SK-N-SH (cell line): ENCODE measurements at regions not wholly inside any gene's neighbourhood (a gene's known extent, or its start where the extent isn't known, plus 50 kb on each side); places are given as distances from the start of the nearest gene placed in this dataset.
A peak's percentile ranks its signal among the peaks of the same experiment; 100 is the strongest.

Source experiments
- CTCF ChIA-PET: fragments of 300-600, 350-600 bp; formaldehyde crosslinking; extraction: SDS; loops from one replicate; lab custom pipeline; 2021; lab: Yijun Ruan, JAX
- POLR2A ChIA-PET: fragments of 350-600 bp; sonication (Branson Sonifier 250); formaldehyde crosslinking; extraction: SDS; loops from one replicate; lab custom pipeline; 2020; ENCODE audit warnings: antibody characterized with exemption, inconsistent platforms; lab: Yijun Ruan, JAX
- DNase-seq: peaks from one replicate; pipeline ENCODE4 v3.0.0; 2012
- H2AFZ ChIP-seq: fragments of 200-600 bp; sonication (generic); 2 replicates; pipeline ENCODE4 v1.8.1; 2016; ENCODE audit warnings: antibody characterized with exemption, mild to moderate bottlenecking, low read depth
- H3F3A ChIP-seq: fragments of 200-600 bp; sonication (generic); replicated peaks from 2 replicates; pipeline ENCODE3; 2016; ENCODE audit warnings: antibody characterized with exemption, mild to moderate bottlenecking; ENCODE audit not compliant: insufficient read depth
- H3K27ac ChIP-seq, 2 experiments: fragments of 200-500 bp in 1 of 2; fragments of 200-600 bp in 1 of 2; sonication (Bioruptor generic) in 1 of 2; sonication (generic), shearing (Covaris generic) in 1 of 2; 2 replicates each; pipeline versions ENCODE4 v1.5.1 to v1.6.1; 2014 to 2016; ENCODE audit warnings: low read depth in 2 of 2, inconsistent platforms in 1 of 2, low read length in 1 of 2, mild to moderate bottlenecking in 1 of 2, mixed read lengths in 1 of 2
- H3K27me3 ChIP-seq: fragments of 200-600 bp; sonication (generic), shearing (Covaris generic); 2 replicates; pipeline ENCODE4 v1.6.1; 2016; ENCODE audit warnings: mixed run types; ENCODE audit not compliant: insufficient read depth
- H3K36me3 ChIP-seq, 2 experiments: fragments of 200-500 bp in 1 of 2; fragments of 200-600 bp in 1 of 2; sonication (Bioruptor generic) in 1 of 2; sonication (generic) in 1 of 2; replicated peaks in 1 of 2; 2 replicates each; pipeline versions ENCODE3 to v1.5.1; 2014 to 2016; ENCODE audit warnings: low read length in 1 of 2, mild to moderate bottlenecking in 1 of 2; ENCODE audit not compliant: insufficient read depth in 2 of 2, control insufficient read depth in 1 of 2
- H3K4me1 ChIP-seq, 2 experiments: fragments of 200-500 bp in 1 of 2; fragments of 200-600 bp in 1 of 2; sonication (Bioruptor generic) in 1 of 2; sonication (generic), shearing (Covaris generic) in 1 of 2; 2 replicates each; pipeline versions ENCODE4 v1.5.1 to v1.6.1; 2014 to 2016; ENCODE audit warnings: low read depth in 1 of 2, low read length in 1 of 2, mixed run types in 1 of 2; ENCODE audit not compliant: insufficient read depth in 2 of 2, control insufficient read depth in 1 of 2
- H3K4me2 ChIP-seq: fragments of 200-600 bp; sonication (generic), shearing (Covaris generic); 2 replicates; pipeline ENCODE4 v1.6.1; 2017; ENCODE audit warnings: mixed run types
- H3K4me3 ChIP-seq, 2 experiments: fragments of 200-500 bp in 1 of 2; fragments of 200-600 bp in 1 of 2; sonication (Bioruptor generic) in 1 of 2; sonication (generic), shearing (Covaris generic) in 1 of 2; 2 replicates each; pipeline versions ENCODE4 v1.5.1 to v1.8.1; 2014 to 2016; ENCODE audit warnings: low read depth in 2 of 2, inconsistent platforms in 1 of 2, low read length in 1 of 2, mild to moderate bottlenecking in 1 of 2, mixed read lengths in 1 of 2, moderate library complexity in 1 of 2
- H3K79me2 ChIP-seq: fragments of 200-600 bp; sonication (generic); 2 replicates; pipeline ENCODE4 v1.8.1; 2017; ENCODE audit warnings: mild to moderate bottlenecking; ENCODE audit not compliant: insufficient read depth
- H3K9ac ChIP-seq: fragments of 200-600 bp; sonication (generic); 2 replicates; pipeline ENCODE4 v1.6.1; 2017; ENCODE audit warnings: mixed run types
- H3K9me2 ChIP-seq: fragments of 200-600 bp; sonication (generic); 2 replicates; pipeline ENCODE4 v1.6.1; 2017; ENCODE audit warnings: mixed run types
- H3K9me3 ChIP-seq: fragments of 200-600 bp; sonication (generic); 2 replicates; pipeline ENCODE4 v1.6.1; 2017; ENCODE audit warnings: mixed run types, mild to moderate bottlenecking, moderate library complexity
- H4K20me1 ChIP-seq: fragments of 200-600 bp; sonication (generic); 2 replicates; pipeline ENCODE4 v1.6.1; 2017; ENCODE audit warnings: mild to moderate bottlenecking, mixed run types; ENCODE audit not compliant: insufficient read depth
- EP300 ChIP-seq, 2 experiments: IDR thresholded peaks; 2 replicates each; pipeline versions ENCODE4 v1.4.0 to v1.6.1; 2012; ENCODE audit warnings: borderline replicate concordance in 1 of 2, low read depth in 1 of 2, low read length in 1 of 2
- GABPA ChIP-seq: IDR thresholded peaks from 2 replicates; pipeline ENCODE4 v1.4.0; 2012; ENCODE audit warnings: low read depth, mild to moderate bottlenecking
- JUND ChIP-seq: IDR thresholded peaks from 2 replicates; pipeline ENCODE4 v1.4.0; 2012
- NFIC ChIP-seq: IDR thresholded peaks from 2 replicates; pipeline ENCODE4 v1.4.0; 2012; ENCODE audit warnings: borderline replicate concordance
- NRF1 ChIP-seq: IDR thresholded peaks from 2 replicates; pipeline ENCODE4 v1.6.1; 2012; ENCODE audit warnings: low read depth, mild to moderate bottlenecking, low read length
- POLR2AphosphoS5 ChIP-seq: IDR thresholded peaks from 2 replicates; pipeline ENCODE4 v1.6.1; 2012; ENCODE audit warnings: low read depth, low read length
- RAD21 ChIP-seq: IDR thresholded peaks from 2 replicates; pipeline ENCODE4 v1.6.1; 2012; ENCODE audit warnings: mild to moderate bottlenecking, low read length
- RCOR1 ChIP-seq: fragments of 150-350 bp; IDR thresholded peaks from 2 replicates; pipeline ENCODE4 v1.6.1; 2017; ENCODE audit warnings: antibody characterized with exemption, low read length
- RFX5 ChIP-seq: IDR thresholded peaks from 2 replicates; pipeline ENCODE4 v1.6.1; 2012; ENCODE audit warnings: mild to moderate bottlenecking, improper control_type of control experiment, low read length
- RXRA ChIP-seq: IDR thresholded peaks from 2 replicates; pipeline ENCODE4 v1.4.0; 2012; ENCODE audit warnings: low read depth, mild to moderate bottlenecking, borderline replicate concordance
- SIN3A ChIP-seq: IDR thresholded peaks from 2 replicates; pipeline ENCODE4 v1.6.1; 2012; ENCODE audit warnings: low read depth, mild to moderate bottlenecking, low read length, moderate library complexity, borderline replicate concordance
- TAF1 ChIP-seq: IDR thresholded peaks from 2 replicates; pipeline ENCODE4 v1.6.1; 2012; ENCODE audit warnings: low read depth, mild to moderate bottlenecking, low read length, moderate library complexity, borderline replicate concordance
- YY1 ChIP-seq: IDR thresholded peaks from 2 replicates; pipeline ENCODE4 v1.4.0; 2012; ENCODE audit warnings: low read depth, mild to moderate bottlenecking
- WGBS: methylation state at CpG from one replicate; pipeline ENCODE4 v1.1.6; 2017; ENCODE audit warnings: low lambda C conversion rate; 5-methylcytosine and 5-hydroxymethylcytosine counted together
- TF ChIP-seq, protein P1 (sequence below): IDR thresholded peaks from 2 replicates; pipeline ENCODE4 v1.6.1; 2012; ENCODE audit warnings: mild to moderate bottlenecking, low read depth, low read length, moderate library complexity
- TF ChIP-seq, protein P2 (sequence below): fragments of 150-350 bp; IDR thresholded peaks from 2 replicates; pipeline ENCODE4 v1.6.1; 2017; ENCODE audit warnings: antibody characterized with exemption, low read length, low read depth, borderline replicate concordance
- TF ChIP-seq, protein P3 (sequence below): IDR thresholded peaks from 2 replicates; pipeline ENCODE4 v1.4.0; 2012; ENCODE audit warnings: low read depth

GRCh38 chr7:8991159-8991558 lies 557.8 kb downstream of the NXPH1 start:
- Histone ChIP-seq H3K36me3 (no peaks in the 10 kb centered on the region), H3K4me2 (no peak overlapping the region)
- TF ChIP-seq RAD21, result peak; percentile 16; the same call in 1 of the 2 replicates
- TF ChIP-seq YY1, result no peak

GRCh38 chr7:8998762-8999161 lies 565.4 kb downstream of the NXPH1 start:
- DNase-seq, result no peak
- no peaks in the 10 kb centered on the region; a peak in 1 of 4 replicates for H3K4me1 ChIP-seq
- H2AFZ ChIP-seq, result no peak overlapping the region
- H3K27me3 ChIP-seq, result no peaks in the 10 kb centered on the region
- no peaks in the 10 kb centered on the region for H3K9me3 ChIP-seq
- H3K36me3 ChIP-seq, result no peaks in the 10 kb centered on the region
- no peaks in the 10 kb centered on the region for H3F3A ChIP-seq
- H3K79me2 ChIP-seq, result no peaks in the 10 kb centered on the region
- POLR2A ChIA-PET, result no interaction called here
- no peak overlapping the region for H3K4me2 ChIP-seq
- H4K20me1 ChIP-seq, result no peaks in the 10 kb centered on the region
- no peak overlapping the region for H3K27ac ChIP-seq
- no peak overlapping the region for H3K4me3 ChIP-seq
- 54% methylated on average over 7 of the region's 7 CpGs for WGBS
- no peak for TF ChIP-seq RAD21
- TF ChIP-seq GABPA, result no peak
- no peak for TF ChIP-seq TAF1
- TF ChIP-seq NRF1, result no peak
- no peak for TF ChIP-seq JUND
- no peak for TF ChIP-seq RCOR1
- TF ChIP-seq SIN3A, result no peak
- no peak for TF ChIP-seq EP300 (IDR thresholded peaks at IDR 0.05; ENCODE audit: borderline replicate concordance in 1 of 2, low read depth in 1 of 2, low read length in 1 of 2)
- TF ChIP-seq, protein P1, sequence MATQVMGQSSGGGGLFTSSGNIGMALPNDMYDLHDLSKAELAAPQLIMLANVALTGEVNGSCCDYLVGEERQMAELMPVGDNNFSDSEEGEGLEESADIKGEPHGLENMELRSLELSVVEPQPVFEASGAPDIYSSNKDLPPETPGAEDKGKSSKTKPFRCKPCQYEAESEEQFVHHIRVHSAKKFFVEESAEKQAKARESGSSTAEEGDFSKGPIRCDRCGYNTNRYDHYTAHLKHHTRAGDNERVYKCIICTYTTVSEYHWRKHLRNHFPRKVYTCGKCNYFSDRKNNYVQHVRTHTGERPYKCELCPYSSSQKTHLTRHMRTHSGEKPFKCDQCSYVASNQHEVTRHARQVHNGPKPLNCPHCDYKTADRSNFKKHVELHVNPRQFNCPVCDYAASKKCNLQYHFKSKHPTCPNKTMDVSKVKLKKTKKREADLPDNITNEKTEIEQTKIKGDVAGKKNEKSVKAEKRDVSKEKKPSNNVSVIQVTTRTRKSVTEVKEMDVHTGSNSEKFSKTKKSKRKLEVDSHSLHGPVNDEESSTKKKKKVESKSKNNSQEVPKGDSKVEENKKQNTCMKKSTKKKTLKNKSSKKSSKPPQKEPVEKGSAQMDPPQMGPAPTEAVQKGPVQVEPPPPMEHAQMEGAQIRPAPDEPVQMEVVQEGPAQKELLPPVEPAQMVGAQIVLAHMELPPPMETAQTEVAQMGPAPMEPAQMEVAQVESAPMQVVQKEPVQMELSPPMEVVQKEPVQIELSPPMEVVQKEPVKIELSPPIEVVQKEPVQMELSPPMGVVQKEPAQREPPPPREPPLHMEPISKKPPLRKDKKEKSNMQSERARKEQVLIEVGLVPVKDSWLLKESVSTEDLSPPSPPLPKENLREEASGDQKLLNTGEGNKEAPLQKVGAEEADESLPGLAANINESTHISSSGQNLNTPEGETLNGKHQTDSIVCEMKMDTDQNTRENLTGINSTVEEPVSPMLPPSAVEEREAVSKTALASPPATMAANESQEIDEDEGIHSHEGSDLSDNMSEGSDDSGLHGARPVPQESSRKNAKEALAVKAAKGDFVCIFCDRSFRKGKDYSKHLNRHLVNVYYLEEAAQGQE, result no peak
- TF ChIP-seq, protein P2, sequence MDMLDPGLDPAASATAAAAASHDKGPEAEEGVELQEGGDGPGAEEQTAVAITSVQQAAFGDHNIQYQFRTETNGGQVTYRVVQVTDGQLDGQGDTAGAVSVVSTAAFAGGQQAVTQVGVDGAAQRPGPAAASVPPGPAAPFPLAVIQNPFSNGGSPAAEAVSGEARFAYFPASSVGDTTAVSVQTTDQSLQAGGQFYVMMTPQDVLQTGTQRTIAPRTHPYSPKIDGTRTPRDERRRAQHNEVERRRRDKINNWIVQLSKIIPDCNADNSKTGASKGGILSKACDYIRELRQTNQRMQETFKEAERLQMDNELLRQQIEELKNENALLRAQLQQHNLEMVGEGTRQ, result no peak
- TF ChIP-seq RFX5, result no peak
- TF ChIP-seq RXRA, result no peak
- TF ChIP-seq POLR2AphosphoS5, result no peak
- TF ChIP-seq YY1, result no peak
- TF ChIP-seq NFIC, result no peak
- TF ChIP-seq, protein P3, sequence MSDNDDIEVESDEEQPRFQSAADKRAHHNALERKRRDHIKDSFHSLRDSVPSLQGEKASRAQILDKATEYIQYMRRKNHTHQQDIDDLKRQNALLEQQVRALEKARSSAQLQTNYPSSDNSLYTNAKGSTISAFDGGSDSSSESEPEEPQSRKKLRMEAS, result no peak
- CTCF ChIA-PET, result interaction anchor here (1.5 kb wide), 1 partner anchor 13 kb away, joined by 3 read pairs; no protein-coding TSS in a partner anchor
- H3K9ac ChIP-seq, result no peak overlapping the region
- no peaks in the 10 kb centered on the region for H3K9me2 ChIP-seq

More at GRCh38 chr7:8991159-8991558, 557.8 kb downstream of the NXPH1 start:
- no peak for DNase-seq
- Histone ChIP-seq H3K79me2 (no peaks in the 10 kb centered on the region), H3K27ac (no peak overlapping the region), H2AFZ (no peak overlapping the region), H3K27me3 (no peaks in the 10 kb centered on the region), H4K20me1 (no peaks in the 10 kb centered on the region), H3K4me1 (no peaks in the 10 kb centered on the region), H3K4me3 (no peak overlapping the region), H3K9ac (no peak overlapping the region), H3K9me3 (no peaks in the 10 kb centered on the region), H3F3A (no peaks in the 10 kb centered on the region), H3K9me2 (no peaks in the 10 kb centered on the region)
- 77% methylated on average over 2 of the region's 2 CpGs for WGBS
- CTCF ChIA-PET, result interaction anchor here (0.9 to 1.3 kb wide), 5 partner anchors 8 to 16 kb away, joined by 3 read pairs; no protein-coding TSS in a partner anchor
- POLR2A ChIA-PET, result no interaction called here
